SU-DHL-6 (cell line): ENCODE measurements at regions not wholly inside any gene's neighbourhood (a gene's known extent, or its start where the extent isn't known, plus 50 kb on each side); places are given as distances from the start of the nearest gene placed in this dataset.

Source experiments
- H2AFZ ChIP-seq: fragments of 200-600 bp; sonication (generic); 2 replicates; pipeline ENCODE4 v1.6.1; 2014; ENCODE audit warnings: low read depth, mild to moderate bottlenecking, moderate library complexity, mixed read lengths, antibody characterized with exemption, low read length; ENCODE audit not compliant: severe bottlenecking
- H3F3A ChIP-seq: fragments of 200-600 bp; shearing (Covaris generic); 2 replicates; pipeline ENCODE4 v1.6.0; 2016; ENCODE audit warnings: antibody characterized with exemption, mild to moderate bottlenecking; ENCODE audit not compliant: insufficient read depth
- H3K27ac ChIP-seq: fragments of 200-600 bp; sonication (generic); 2 replicates; pipeline ENCODE4 v1.5.1; 2016; ENCODE audit warnings: low read depth, mild to moderate bottlenecking, low read length, moderate library complexity, mixed read lengths
- H3K27me3 ChIP-seq: fragments of 200-600 bp; sonication (generic), shearing (Covaris generic); 2 replicates; pipeline ENCODE4 v1.6.0; 2014; ENCODE audit warnings: mild to moderate bottlenecking, low read length
- H3K36me3 ChIP-seq: fragments of 200-600 bp; sonication (generic); 2 replicates; pipeline ENCODE4 v1.6.1; 2014; ENCODE audit warnings: mild to moderate bottlenecking, low read length, mixed read lengths
- H3K4me2 ChIP-seq: fragments of 300-600, 200-600 bp; shearing (Covaris generic), sonication (generic); 2 replicates; pipeline ENCODE4 v1.6.0; 2014; ENCODE audit warnings: low read length, low read depth, mild to moderate bottlenecking; ENCODE audit not compliant: poor library complexity, severe bottlenecking
- H3K4me3 ChIP-seq: fragments of 200-600 bp; sonication (generic); 2 replicates; pipeline ENCODE4 v1.5.1; 2014; ENCODE audit warnings: antibody characterized with exemption, low read length, mild to moderate bottlenecking, mixed read lengths; ENCODE audit not compliant: insufficient read depth, poor library complexity, severe bottlenecking
- H3K79me2 ChIP-seq: fragments of 200-600 bp; sonication (generic); 2 replicates; pipeline ENCODE4 v1.6.1; 2014; ENCODE audit warnings: mild to moderate bottlenecking, low read length, moderate library complexity; ENCODE audit not compliant: insufficient read depth
- H3K9ac ChIP-seq: fragments of 200-600 bp; sonication (generic); 2 replicates; pipeline ENCODE4 v1.7.0; 2014; ENCODE audit warnings: mild to moderate bottlenecking, low read length
- H3K9me2 ChIP-seq: fragments of 200-600 bp; sonication (generic); replicated peaks from 2 replicates; pipeline ENCODE4 v1.6.1; 2014; ENCODE audit warnings: low read length; ENCODE audit not compliant: insufficient read depth
- H3K9me3 ChIP-seq: fragments of 200-600 bp; sonication (generic); 2 replicates; pipeline ENCODE4 v1.6.1; 2014; ENCODE audit warnings: low read length, mixed read lengths; ENCODE audit not compliant: insufficient read depth
- H4K20me1 ChIP-seq: fragments of 200-600 bp; sonication (generic); 2 replicates; pipeline ENCODE4 v1.6.1; 2014; ENCODE audit warnings: low read depth, mild to moderate bottlenecking, antibody characterized with exemption, low read length, moderate library complexity, mixed read lengths
- CTCF ChIP-seq: fragments of 200-600 bp; sonication (generic); IDR thresholded peaks from one replicate; pipeline ENCODE4 v1.5.1; 2017; ENCODE audit warnings: antibody characterized with exemption, mild to moderate bottlenecking, low read length, moderate library complexity; ENCODE audit not compliant: insufficient read depth, poor library complexity, severe bottlenecking
- EZH2phosphoT487 ChIP-seq: fragments of 200-600 bp; sonication (generic), shearing (Covaris generic); conservative IDR thresholded peaks from 2 replicates; pipeline ENCODE4 v1.6.1; 2018; ENCODE audit warnings: mild to moderate bottlenecking, antibody characterized with exemption, low read length, moderate library complexity, mixed read lengths

- Histone ChIP-seq H3K27me3 (no peaks in the 10 kb centered on the region), H3K36me3 (no peaks in the 10 kb centered on the region), H3F3A (no peaks in the 10 kb centered on the region), H3K4me3 (no peak overlapping the region), H2AFZ (no peak overlapping the region), H4K20me1 (no peaks in the 10 kb centered on the region), H3K9me2 (no peaks in the 10 kb centered on the region), H3K9ac (no peak overlapping the region), H3K9me3 (no peaks in the 10 kb centered on the region), H3K79me2 (no peaks in the 10 kb centered on the region), H3K4me2 (no peak overlapping the region), H3K27ac (no peak overlapping the region)
- TF ChIP-seq EZH2phosphoT487 (no peak), CTCF (no peak)
These were observed 135.0 kb upstream of the XYLT1 start for GRCh38 chr16:17605784-17606183.

GRCh38 chr16:17603626-17604025 lies 132.9 kb upstream of the XYLT1 start:
- no peak overlapping the region for H3K27ac ChIP-seq
- no peak overlapping the region for H3K9ac ChIP-seq
- no peak overlapping the region for H2AFZ ChIP-seq
- no peaks in the 10 kb centered on the region for H3K36me3 ChIP-seq
- H4K20me1 ChIP-seq: no peaks in the 10 kb centered on the region
- no peak overlapping the region for H3K4me3 ChIP-seq
- no peaks in the 10 kb centered on the region for H3F3A ChIP-seq
- no peak for TF ChIP-seq EZH2phosphoT487
- TF ChIP-seq CTCF: no peak
- H3K9me2 ChIP-seq: no peaks in the 10 kb centered on the region
- no peaks in the 10 kb centered on the region for H3K79me2 ChIP-seq
- peaks cover 5% of the 10 kb centered on the region; the same call in 1 of the 2 replicates for H3K9me3 ChIP-seq
- H3K4me2 ChIP-seq: no peak overlapping the region
- no peaks in the 10 kb centered on the region for H3K27me3 ChIP-seq

- no peak overlapping the region for H3K4me2 ChIP-seq
- no peaks in the 10 kb centered on the region for H3F3A ChIP-seq
These were observed 131.9 kb upstream of the XYLT1 start for GRCh38 chr16:17602678-17603077.

More at GRCh38 chr16:17602678-17603077, 131.9 kb upstream of the XYLT1 start:
- Histone ChIP-seq H3K4me3 (no peak overlapping the region), H3K27me3 (no peaks in the 10 kb centered on the region), H3K79me2 (no peaks in the 10 kb centered on the region), H3K9me3 (peaks cover 14% of the 10 kb centered on the region; the same call in 1 of the 2 replicates), H4K20me1 (no peaks in the 10 kb centered on the region), H2AFZ (no peak overlapping the region), H3K9me2 (no peaks in the 10 kb centered on the region), H3K36me3 (no peaks in the 10 kb centered on the region), H3K9ac (no peak overlapping the region), H3K27ac (no peak overlapping the region)
- TF ChIP-seq EZH2phosphoT487: no peak
- no peak for TF ChIP-seq CTCF
